ENCODE measurements at regions not wholly inside any gene's neighbourhood (a gene's known extent, or its start where the extent isn't known, plus 50 kb on each side); places are given as distances from the start of the nearest gene placed in this dataset.
"Not testable (repeated sequence)": the region's sequence is repeated elsewhere in the genome, so short reads cannot be mapped to it uniquely, and the experiment has no call there.

DNA sequence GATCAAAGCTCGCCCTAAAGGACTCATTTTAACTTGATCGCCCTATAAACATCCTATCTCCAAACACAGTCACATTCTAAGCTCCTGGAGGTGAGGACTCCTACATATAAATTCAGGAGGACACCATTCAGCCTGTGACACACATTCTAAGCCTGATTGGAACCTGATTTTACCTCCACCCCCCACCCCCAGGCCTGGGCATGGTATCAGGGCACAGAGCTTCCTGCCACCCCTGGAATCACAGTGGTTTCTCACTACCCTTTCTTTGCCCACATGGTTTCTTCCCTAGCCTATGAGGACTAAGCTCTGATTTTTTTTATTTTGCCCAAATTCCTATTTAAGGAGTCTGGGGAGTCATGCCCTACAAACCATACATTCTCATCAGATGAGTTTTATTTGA, 428.1 kb upstream of the ID2 start:
- Histone ChIP-seq H4K8ac (ENCODE audit: low read depth, low read length) (no peak overlapping the region), H2BK5ac (ENCODE audit: low read length) (no peak overlapping the region), H3K4ac (ENCODE audit: low read length) (no peak overlapping the region), H3K9ac (ENCODE audit: low read depth, low read length, poor library complexity) (no peak overlapping the region), H2AFZ (ENCODE audit: low read length) (no peak overlapping the region), H3K23ac (ENCODE audit: low read depth, low read length, poor library complexity) (no peak overlapping the region), H3K4me3 (ENCODE audit: low read length in 2 of 2) (no peak overlapping the region), H3K79me1 (ENCODE audit: low read depth, low read length) (no peaks in the 10 kb centered on the region), H2BK120ac (ENCODE audit: low read depth, low read length) (no peak overlapping the region), H3K4me1 (ENCODE audit: control insufficient read depth in 2 of 2, insufficient read depth in 1 of 2, low read depth in 1 of 2, low read length in 2 of 2) (peaks cover 17 to 22% of the 10 kb centered on the region in 2 donors), H3K4me2 (ENCODE audit: insufficient read depth, low read length, poor library complexity, severe bottlenecking) (no peak overlapping the region), H3K14ac (ENCODE audit: low read length) (no peak overlapping the region), H3K27me3 (ENCODE audit: control insufficient read depth in 3 of 3, insufficient read depth in 3 of 3, low read depth in 1 of 3, low read length in 3 of 3) (no peaks in the 10 kb centered on the region), H4K91ac (ENCODE audit: low read depth, low read length, poor library complexity) (no peak overlapping the region), H3K18ac (ENCODE audit: low read length) (peak overlapping the region; percentile 58), H3K9me3 (replicated peaks in 1 of 2; ENCODE audit: control insufficient read depth in 2 of 2, insufficient read depth in 1 of 2, low read depth in 1 of 2, low read length in 2 of 2) (peaks cover 5 to 12% of the 10 kb centered on the region in 2 donors), H2BK15ac (ENCODE audit: low read length) (no peak overlapping the region), H3K27ac (replicated peaks; ENCODE audit: low read length) (no peak overlapping the region), H3K36me3 (replicated peaks in 1 of 2; ENCODE audit: control insufficient read depth in 2 of 2, insufficient read depth in 2 of 2, low read length in 2 of 2) (no peaks in the 10 kb centered on the region), H2AK5ac (ENCODE audit: low read depth, low read length) (no peak overlapping the region), H2BK12ac (ENCODE audit: low read length) (no peak overlapping the region)
- no CpG with 5 or more reads among the region's 2 CpGs for WGBS, 2 donors (ENCODE audit: extremely low coverage in 2 of 2, insufficient read length in 2 of 2, insufficient replicate concordance in 1 of 2)
- no peak for DNase-seq (ENCODE audit: low spot score)

DNA sequence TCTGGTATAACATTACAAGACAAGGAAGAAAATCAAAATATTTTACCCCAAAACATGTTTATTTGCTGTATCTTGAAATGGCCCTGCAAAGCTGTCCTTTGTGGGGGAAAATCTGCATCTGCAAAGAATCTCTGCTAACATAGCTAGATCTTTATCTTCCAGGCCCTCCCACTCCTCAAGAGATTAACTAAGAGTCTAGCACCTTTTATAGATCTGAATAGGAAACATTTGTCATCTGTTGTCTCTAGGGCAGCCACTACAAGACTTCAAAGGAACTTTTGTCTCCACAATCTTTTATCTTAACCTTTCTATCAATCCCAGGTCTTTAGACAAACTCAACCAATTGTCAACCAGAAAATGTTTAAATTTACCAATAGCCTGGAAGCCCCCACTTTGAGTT, 427.6 kb upstream of the ID2 start:
- not testable (repeated sequence) for H3K4me3 ChIP-seq (ENCODE audit: low read length in 2 of 2); H3K9ac ChIP-seq (ENCODE audit: low read depth, low read length, poor library complexity); H3K4ac ChIP-seq (ENCODE audit: low read length); H3K79me1 ChIP-seq (ENCODE audit: low read depth, low read length); H2BK5ac ChIP-seq (ENCODE audit: low read length); H3K36me3 ChIP-seq (replicated peaks in 1 of 2; ENCODE audit: control insufficient read depth in 2 of 2, insufficient read depth in 2 of 2, low read length in 2 of 2); H2BK12ac ChIP-seq (ENCODE audit: low read length); H3K14ac ChIP-seq (ENCODE audit: low read length); H2AFZ ChIP-seq (ENCODE audit: low read length); H3K27me3 ChIP-seq (ENCODE audit: control insufficient read depth in 3 of 3, insufficient read depth in 3 of 3, low read depth in 1 of 3, low read length in 3 of 3); H3K23ac ChIP-seq (ENCODE audit: low read depth, low read length, poor library complexity); H4K91ac ChIP-seq (ENCODE audit: low read depth, low read length, poor library complexity); H4K8ac ChIP-seq (ENCODE audit: low read depth, low read length); H2BK120ac ChIP-seq (ENCODE audit: low read depth, low read length); H3K18ac ChIP-seq (ENCODE audit: low read length); DNase-seq (ENCODE audit: low spot score); H3K27ac ChIP-seq (replicated peaks; ENCODE audit: low read length); H2AK5ac ChIP-seq (ENCODE audit: low read depth, low read length); H3K4me2 ChIP-seq (ENCODE audit: insufficient read depth, low read length, poor library complexity, severe bottlenecking); H2BK15ac ChIP-seq (ENCODE audit: low read length)
- Histone ChIP-seq H3K4me1 (ENCODE audit: control insufficient read depth in 2 of 2, insufficient read depth in 1 of 2, low read depth in 1 of 2, low read length in 2 of 2) (peaks cover 19 to 25% of the 10 kb centered on the region in 2 donors), H3K9me3 (replicated peaks in 1 of 2; ENCODE audit: control insufficient read depth in 2 of 2, insufficient read depth in 1 of 2, low read depth in 1 of 2, low read length in 2 of 2) (peaks cover 5 to 12% of the 10 kb centered on the region in 2 donors)

DNA sequence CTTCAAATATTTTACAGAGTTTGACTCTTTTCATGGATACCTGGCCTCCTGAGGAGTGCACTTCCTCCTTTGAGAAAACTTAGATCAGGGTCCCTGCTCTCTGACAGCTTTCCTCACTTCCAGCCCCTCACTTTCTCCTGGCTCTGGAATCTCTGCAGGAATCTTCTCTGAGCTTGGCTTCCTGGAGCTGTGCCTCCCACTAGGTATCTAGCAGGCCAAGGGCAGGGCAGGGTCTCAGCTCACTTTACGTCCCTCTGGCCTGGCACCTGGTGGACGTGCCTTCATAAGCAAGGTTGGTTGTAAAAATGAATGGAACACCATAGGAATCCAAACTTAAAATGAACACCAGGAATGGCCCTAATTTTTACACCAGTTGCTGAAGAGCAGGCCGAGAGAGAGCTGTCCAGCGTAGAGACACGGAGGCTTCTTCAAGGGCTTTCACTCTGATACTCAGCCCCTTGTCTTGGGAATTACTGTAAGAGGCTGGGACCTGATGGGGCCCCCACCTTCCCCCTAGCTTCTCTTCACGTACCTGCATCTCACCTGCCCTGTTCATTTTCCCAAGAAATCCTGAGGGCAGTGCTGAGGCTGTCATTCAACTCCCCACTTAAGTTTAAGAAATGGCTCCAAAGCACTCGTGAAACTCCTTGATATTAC, 426.9 kb upstream of the ID2 start:
- H3K9ac ChIP-seq (ENCODE audit: low read depth, low read length, poor library complexity) = no peak overlapping the region
- no peak overlapping the region for H3K4me3 ChIP-seq (ENCODE audit: low read length in 2 of 2)
- peak overlapping the region; percentile 2 for H3K18ac ChIP-seq (ENCODE audit: low read length)
- DNase-seq (ENCODE audit: low spot score) = no peak
- peaks cover 5 to 11% of the 10 kb centered on the region in 2 donors for H3K9me3 ChIP-seq (replicated peaks in 1 of 2; ENCODE audit: control insufficient read depth in 2 of 2, insufficient read depth in 1 of 2, low read depth in 1 of 2, low read length in 2 of 2)
- no peak overlapping the region for H2AK5ac ChIP-seq (ENCODE audit: low read depth, low read length)
- no peak overlapping the region for H4K91ac ChIP-seq (ENCODE audit: low read depth, low read length, poor library complexity)
- no peaks in the 10 kb centered on the region for H3K79me1 ChIP-seq (ENCODE audit: low read depth, low read length)
- H2AFZ ChIP-seq (ENCODE audit: low read length) = no peak overlapping the region
- no peak overlapping the region for H2BK5ac ChIP-seq (ENCODE audit: low read length)
- peaks cover 19 to 26% of the 10 kb centered on the region in 2 donors for H3K4me1 ChIP-seq (ENCODE audit: control insufficient read depth in 2 of 2, insufficient read depth in 1 of 2, low read depth in 1 of 2, low read length in 2 of 2)
- no peaks in the 10 kb centered on the region for H3K27me3 ChIP-seq (ENCODE audit: control insufficient read depth in 3 of 3, insufficient read depth in 3 of 3, low read depth in 1 of 3, low read length in 3 of 3)
- no peak overlapping the region for H2BK12ac ChIP-seq (ENCODE audit: low read length)
- H3K23ac ChIP-seq (ENCODE audit: low read depth, low read length, poor library complexity) = no peak overlapping the region
- H2BK120ac ChIP-seq (ENCODE audit: low read depth, low read length) = no peak overlapping the region
- no peaks in the 10 kb centered on the region for H3K36me3 ChIP-seq (replicated peaks in 1 of 2; ENCODE audit: control insufficient read depth in 2 of 2, insufficient read depth in 2 of 2, low read length in 2 of 2)
- H3K4ac ChIP-seq (ENCODE audit: low read length) = no peak overlapping the region
- H2BK15ac ChIP-seq (ENCODE audit: low read length) = no peak overlapping the region
- H3K14ac ChIP-seq (ENCODE audit: low read length) = no peak overlapping the region
- H3K4me2 ChIP-seq (ENCODE audit: insufficient read depth, low read length, poor library complexity, severe bottlenecking) = no peak overlapping the region
- H4K8ac ChIP-seq (ENCODE audit: low read depth, low read length) = no peak overlapping the region
- no peak overlapping the region for H3K27ac ChIP-seq (replicated peaks; ENCODE audit: low read length)
- no CpG with 5 or more reads among the region's 7 CpGs for WGBS, 2 donors (ENCODE audit: extremely low coverage in 2 of 2, insufficient read length in 2 of 2, insufficient replicate concordance in 1 of 2)

DNA sequence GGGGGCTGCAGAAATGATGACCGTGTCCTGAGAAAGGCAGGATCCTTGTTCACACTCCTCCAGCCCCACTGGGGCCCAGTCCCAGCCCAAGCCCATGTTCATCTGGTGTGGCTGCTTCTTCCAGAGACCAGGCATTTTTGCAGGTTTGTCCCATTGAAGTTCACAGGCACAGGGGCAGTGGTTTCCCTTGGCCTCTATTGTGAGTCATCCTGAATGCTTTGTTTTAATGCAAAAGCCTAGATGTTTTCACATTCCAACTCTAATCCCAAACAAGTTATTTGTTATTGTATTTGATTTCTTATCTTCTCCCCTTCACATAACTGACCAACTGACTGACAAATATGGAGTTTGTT, 426.4 kb upstream of the ID2 start:
- no peak overlapping the region for H4K91ac ChIP-seq (ENCODE audit: low read depth, low read length, poor library complexity)
- no peak overlapping the region for H2BK12ac ChIP-seq (ENCODE audit: low read length)
- no peaks in the 10 kb centered on the region for H3K36me3 ChIP-seq (replicated peaks in 1 of 2; ENCODE audit: control insufficient read depth in 2 of 2, insufficient read depth in 2 of 2, low read length in 2 of 2)
- no peak overlapping the region for H2BK5ac ChIP-seq (ENCODE audit: low read length)
- H3K23ac ChIP-seq (ENCODE audit: low read depth, low read length, poor library complexity) = no peak overlapping the region
- H2BK15ac ChIP-seq (ENCODE audit: low read length) = no peak overlapping the region
- no peak overlapping the region for H3K14ac ChIP-seq (ENCODE audit: low read length)
- H2AFZ ChIP-seq (ENCODE audit: low read length) = no peak overlapping the region
- no peak overlapping the region for H3K27ac ChIP-seq (replicated peaks; ENCODE audit: low read length)
- no peak for DNase-seq (ENCODE audit: low spot score)
- no peaks in the 10 kb centered on the region for H3K79me1 ChIP-seq (ENCODE audit: low read depth, low read length)
- H3K4me2 ChIP-seq (ENCODE audit: insufficient read depth, low read length, poor library complexity, severe bottlenecking) = no peak overlapping the region
- no peak overlapping the region for H4K8ac ChIP-seq (ENCODE audit: low read depth, low read length)
- no peak overlapping the region for H3K18ac ChIP-seq (ENCODE audit: low read length)
- no peak overlapping the region for H2AK5ac ChIP-seq (ENCODE audit: low read depth, low read length)
- peaks cover 5 to 6% of the 10 kb centered on the region in 2 donors for H3K9me3 ChIP-seq (replicated peaks in 1 of 2; ENCODE audit: control insufficient read depth in 2 of 2, insufficient read depth in 1 of 2, low read depth in 1 of 2, low read length in 2 of 2)
- H3K4me1 ChIP-seq (ENCODE audit: control insufficient read depth in 2 of 2, insufficient read depth in 1 of 2, low read depth in 1 of 2, low read length in 2 of 2) = peaks cover 20 to 26% of the 10 kb centered on the region in 2 donors
- no peak overlapping the region for H3K4ac ChIP-seq (ENCODE audit: low read length)
- WGBS, 2 donors (ENCODE audit: extremely low coverage in 2 of 2, insufficient read length in 2 of 2, insufficient replicate concordance in 1 of 2) = no CpG with 5 or more reads among the region's 1 CpG
- no peak overlapping the region for H3K9ac ChIP-seq (ENCODE audit: low read depth, low read length, poor library complexity)
- H2BK120ac ChIP-seq (ENCODE audit: low read depth, low read length) = no peak overlapping the region
- no peaks in the 10 kb centered on the region for H3K27me3 ChIP-seq (ENCODE audit: control insufficient read depth in 3 of 3, insufficient read depth in 3 of 3, low read depth in 1 of 3, low read length in 3 of 3)
- no peak overlapping the region for H3K4me3 ChIP-seq (ENCODE audit: low read length in 2 of 2)

Data from neuronal stem cell (in vitro differentiated cells).